Thymus (tissue), 11 donors: ENCODE measurements at regions not wholly inside any gene's neighbourhood (a gene's known extent, or its start where the extent isn't known, plus 50 kb on each side); places are given as distances from the start of the nearest gene placed in this dataset.

Experiments used
- DNase-seq, 9 donors: peaks; one replicate each; pipeline ENCODE4 v3.0.0-alpha.2; 2013; ENCODE audit warnings: low spot score in 9 of 9, low read depth in 6 of 9, missing footprints in 1 of 9
- H3K27ac ChIP-seq, 2 donors: one replicate each; pipeline ENCODE4 v1.5.1; 2013; ENCODE audit warnings: control low read depth in 1 of 2, low read depth in 1 of 2, low read length in 1 of 2, mild to moderate bottlenecking in 1 of 2, moderate library complexity in 1 of 2
- H3K27me3 ChIP-seq, 2 donors: one replicate each; pipeline ENCODE4 v1.5.1; 2013; ENCODE audit warnings: low read length in 1 of 2; ENCODE audit not compliant: control insufficient read depth in 2 of 2, insufficient read depth in 1 of 2
- H3K36me3 ChIP-seq, 2 donors: one replicate each; pipeline ENCODE4 v1.5.1; 2013; ENCODE audit warnings: low read length in 1 of 2, mild to moderate bottlenecking in 1 of 2, moderate library complexity in 1 of 2; ENCODE audit not compliant: control insufficient read depth in 2 of 2, insufficient read depth in 2 of 2
- H3K4me1 ChIP-seq, 2 donors: one replicate each; pipeline ENCODE4 v1.5.1; 2013; ENCODE audit warnings: low read length in 2 of 2; ENCODE audit not compliant: control insufficient read depth in 2 of 2, insufficient read depth in 2 of 2
- H3K4me3 ChIP-seq, 2 donors: one replicate each; pipeline ENCODE4 v1.5.1; 2013; ENCODE audit warnings: low read length in 2 of 2, control low read depth in 1 of 2, mild to moderate bottlenecking in 1 of 2
- H3K9me3 ChIP-seq, 2 donors: one replicate each; pipeline ENCODE4 v1.5.1; 2013; ENCODE audit warnings: low read length in 1 of 2, mild to moderate bottlenecking in 1 of 2; ENCODE audit not compliant: control insufficient read depth in 2 of 2, insufficient read depth in 1 of 2
- WGBS: extraction: QIAGEN DNeasy Blood & Tissue Kit; methylation state at CpG from one replicate; pipeline ENCODE4 v1.1.7; 2013; 5-methylcytosine and 5-hydroxymethylcytosine counted together
- donor health status: healthy.

DNA sequence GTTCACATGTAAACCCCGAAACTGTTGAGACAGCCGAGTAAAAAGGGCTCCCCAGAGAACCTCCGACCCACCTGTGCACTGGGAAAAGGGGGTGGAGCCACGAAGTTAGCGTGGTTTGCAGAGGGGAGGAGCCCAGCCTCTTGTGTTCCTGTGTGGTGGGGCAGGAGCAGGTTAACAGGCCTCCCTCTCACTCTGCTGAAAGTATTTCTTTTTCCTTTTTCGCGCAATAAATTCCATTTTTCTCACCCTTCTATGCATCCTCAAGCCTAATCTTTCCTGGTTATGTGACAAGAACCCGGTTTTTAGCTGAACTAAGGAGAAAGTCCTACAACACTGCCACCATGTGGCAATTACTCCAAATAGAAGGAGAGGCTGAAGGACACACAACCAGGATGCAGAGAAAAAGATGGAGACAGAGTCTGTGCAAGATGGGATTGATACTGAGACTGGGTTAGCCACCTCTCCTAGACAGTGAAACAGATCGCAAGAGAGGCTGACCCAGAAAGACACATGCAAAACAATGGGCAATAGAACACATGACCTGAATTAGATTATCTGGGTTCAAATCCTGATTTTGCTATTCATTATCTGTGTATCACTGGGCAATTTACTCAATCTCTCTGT is 168.7 kb upstream of the PRSS16 start:
- peaks cover 3 to 9% of the 10 kb centered on the region in 2 donors for H3K27me3 ChIP-seq
- DNase-seq: peak; percentile 9 to 70 (median 36)
- H3K36me3 ChIP-seq: no peaks in the 10 kb centered on the region
- 3% methylated on average over 9 of the region's 9 CpGs for WGBS
- H3K4me1 ChIP-seq: peaks cover 0 to 3% of the 10 kb centered on the region in 2 donors
- peak overlapping the region; percentile 2 to 32 for H3K4me3 ChIP-seq
- no peak overlapping the region for H3K27ac ChIP-seq
- no peaks in the 10 kb centered on the region for H3K9me3 ChIP-seq

DNA sequence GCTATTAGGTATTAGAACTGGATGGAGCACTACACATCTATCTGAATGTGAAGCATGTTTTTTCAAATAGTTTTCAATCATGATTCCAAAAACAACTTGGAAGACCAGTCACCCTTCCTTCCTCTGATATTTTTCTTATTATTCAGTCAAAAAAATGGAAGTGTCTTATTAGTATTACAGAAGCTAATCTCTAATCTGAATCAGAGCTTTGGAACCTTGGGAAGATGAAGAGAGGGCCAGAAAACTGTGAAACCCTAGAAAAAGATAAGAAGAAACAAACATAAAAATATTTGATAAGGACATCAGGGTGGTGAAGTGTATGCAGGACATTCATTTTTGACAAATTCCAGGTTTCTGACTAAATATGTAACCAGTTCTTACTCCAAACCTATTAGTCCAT is 166.3 kb upstream of the PRSS16 start:
- peaks cover 3 to 11% of the 10 kb centered on the region in 2 donors for H3K27me3 ChIP-seq

DNA sequence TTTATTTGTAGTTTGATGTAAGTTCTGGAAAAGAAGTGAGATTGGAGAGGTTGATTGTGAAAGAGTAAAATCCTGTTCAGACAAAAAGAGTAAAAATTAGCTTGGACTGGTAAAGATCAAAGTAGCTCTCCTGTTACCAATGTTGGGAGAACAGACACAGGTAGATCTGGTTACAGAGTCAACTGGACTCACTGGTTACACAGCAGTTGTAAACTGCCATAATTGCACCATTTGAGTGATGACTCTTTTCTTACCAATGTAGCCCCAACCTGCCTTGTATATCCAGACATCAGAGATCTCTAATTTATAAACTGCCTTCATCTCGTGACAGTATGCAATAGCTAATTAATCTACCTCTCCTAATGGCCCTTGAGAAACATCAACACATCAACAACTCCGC is 165.6 kb upstream of the PRSS16 start:
- Histone ChIP-seq H3K27me3 (peaks cover 3 to 10% of the 10 kb centered on the region in 2 donors), H3K4me3 (no peak overlapping the region), H3K36me3 (no peaks in the 10 kb centered on the region), H3K9me3 (no peaks in the 10 kb centered on the region), H3K4me1 (peaks cover 0 to 3% of the 10 kb centered on the region in 2 donors), H3K27ac (no peak overlapping the region)
- DNase-seq: no peak
- WGBS: 58% methylated on average over 2 of the region's 2 CpGs

More for the DNA sequence above, 166.3 kb upstream of the PRSS16 start:
- peaks cover 0 to 3% of the 10 kb centered on the region in 2 donors for H3K4me1 ChIP-seq
- no peak overlapping the region for H3K27ac ChIP-seq
- no peaks in the 10 kb centered on the region for H3K9me3 ChIP-seq
- H3K4me3 ChIP-seq: no peak overlapping the region
- DNase-seq: no peak
- no peaks in the 10 kb centered on the region for H3K36me3 ChIP-seq

DNA sequence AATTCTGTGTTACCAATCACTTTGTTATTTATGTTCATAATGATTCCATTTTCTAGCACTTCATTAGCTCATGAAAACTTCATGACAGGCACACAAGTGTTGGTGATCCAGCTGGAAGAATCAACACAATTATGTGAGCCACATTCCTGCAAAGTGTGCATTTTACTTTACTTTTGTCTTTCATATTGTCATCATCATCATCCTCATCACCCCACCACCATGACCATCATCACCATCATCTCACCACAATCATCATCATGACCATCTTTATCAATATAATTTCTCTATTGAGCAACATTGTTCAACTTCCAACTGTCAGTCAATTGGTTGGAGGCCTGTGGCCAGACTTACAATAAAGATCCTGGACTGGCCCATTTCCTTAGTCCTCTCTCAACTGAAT is 159.4 kb upstream of the PRSS16 start:
- Histone ChIP-seq H3K4me1 (no peaks in the 10 kb centered on the region), H3K4me3 (no peak overlapping the region), H3K27me3 (peaks cover 17 to 33% of the 10 kb centered on the region in 2 donors), H3K36me3 (no peaks in the 10 kb centered on the region), H3K27ac (no peak overlapping the region), H3K9me3 (no peaks in the 10 kb centered on the region)
- no peak for DNase-seq

DNA sequence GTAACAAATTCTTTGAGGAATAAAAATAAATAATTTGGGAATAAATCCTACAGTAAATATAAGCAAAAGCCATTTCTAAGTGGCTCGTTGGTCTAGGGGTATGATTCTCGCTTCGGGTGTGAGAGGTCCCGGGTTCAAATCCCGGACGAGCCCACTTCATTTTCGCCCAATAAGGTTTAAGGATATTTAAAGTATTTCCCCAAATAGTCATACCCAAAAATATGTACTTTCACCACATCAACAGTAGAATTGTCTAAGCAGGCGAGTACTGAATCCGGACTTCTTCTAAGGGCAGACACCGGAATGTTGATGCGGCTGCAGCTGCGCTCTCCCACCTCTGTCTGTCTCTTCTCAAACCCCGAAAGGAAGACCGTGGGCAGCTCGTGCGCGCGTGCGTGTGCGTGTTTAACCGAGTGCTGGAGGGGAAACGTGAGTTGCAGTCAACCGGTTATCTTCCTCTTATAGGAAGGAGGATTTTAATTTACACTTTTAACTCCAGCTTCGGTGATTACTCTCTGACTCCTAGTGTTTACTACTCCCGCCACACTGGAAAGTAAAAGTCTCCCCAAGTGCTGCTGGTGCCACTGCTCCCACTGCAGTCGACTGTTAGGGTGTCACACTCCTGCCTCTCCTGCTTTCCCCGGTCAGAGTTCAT is 155.7 kb upstream of the PRSS16 start:
- 2% methylated on average over 27 of the region's 27 CpGs for WGBS
- Histone ChIP-seq H3K4me3 (peak overlapping the region in 1 of 2 donors; percentile 26), H3K27me3 (peaks cover 23 to 62% of the 10 kb centered on the region in 2 donors)

DNA sequence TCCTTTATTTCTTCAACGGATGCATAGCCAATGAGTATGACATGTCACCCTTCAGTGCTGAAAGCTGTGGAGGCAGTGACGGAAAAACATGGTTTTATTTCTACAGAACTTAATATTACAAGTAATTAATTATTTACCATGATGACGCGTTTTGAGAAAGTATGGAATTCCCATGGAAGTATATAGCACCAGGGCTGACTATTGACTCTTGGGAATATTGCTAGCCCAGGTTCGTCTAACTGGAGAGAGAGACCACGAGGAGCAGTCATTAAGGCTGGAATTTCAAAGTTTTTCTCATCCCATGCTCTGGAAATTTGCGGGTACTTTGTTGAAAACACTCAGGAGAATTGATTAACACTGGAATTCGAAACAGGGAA is 155.2 kb upstream of the PRSS16 start:
- DNase-seq: no peak
- H3K4me1 ChIP-seq: peaks cover 4 to 7% of the 10 kb centered on the region in 2 donors
- H3K36me3 ChIP-seq: no peaks in the 10 kb centered on the region
- 45% methylated on average over 8 of the region's 8 CpGs for WGBS
- H3K4me3 ChIP-seq: no peak overlapping the region
- no peaks in the 10 kb centered on the region for H3K9me3 ChIP-seq
- H3K27me3 ChIP-seq: peaks cover 25 to 67% of the 10 kb centered on the region in 2 donors
- H3K27ac ChIP-seq: no peak overlapping the region

More for the DNA sequence above, 155.7 kb upstream of the PRSS16 start:
- H3K4me1 ChIP-seq: peaks cover 0 to 2% of the 10 kb centered on the region in 2 donors
- no peak overlapping the region for H3K27ac ChIP-seq
- peak in 3 of 9 donors; percentile 2 to 26 (median 10) for DNase-seq
- H3K9me3 ChIP-seq: no peaks in the 10 kb centered on the region
- no peaks in the 10 kb centered on the region for H3K36me3 ChIP-seq

DNA sequence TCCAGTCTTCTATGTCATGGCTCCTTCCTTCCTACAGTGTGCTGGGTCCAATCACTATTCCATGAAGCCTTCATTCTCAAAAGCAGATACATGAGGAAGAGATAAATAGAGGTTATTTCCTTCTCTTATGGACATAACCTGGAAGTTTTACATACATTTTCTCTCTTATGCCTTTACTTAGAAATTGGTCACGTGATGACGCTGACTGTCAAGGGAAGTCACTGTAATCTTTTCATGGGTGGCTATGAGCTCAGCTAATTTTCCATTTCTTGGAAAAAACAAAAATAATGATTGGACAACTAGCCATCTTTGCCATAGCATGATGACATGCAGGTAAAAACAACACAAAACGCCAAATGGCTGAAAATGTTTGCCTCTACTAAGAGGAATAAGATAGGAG is 151.6 kb upstream of the PRSS16 start:
- Histone ChIP-seq H3K27me3 (peaks cover 37 to 78% of the 10 kb centered on the region in 2 donors), H3K9me3 (no peaks in the 10 kb centered on the region)
- WGBS: 94% methylated on average over 3 of the region's 3 CpGs

DNA sequence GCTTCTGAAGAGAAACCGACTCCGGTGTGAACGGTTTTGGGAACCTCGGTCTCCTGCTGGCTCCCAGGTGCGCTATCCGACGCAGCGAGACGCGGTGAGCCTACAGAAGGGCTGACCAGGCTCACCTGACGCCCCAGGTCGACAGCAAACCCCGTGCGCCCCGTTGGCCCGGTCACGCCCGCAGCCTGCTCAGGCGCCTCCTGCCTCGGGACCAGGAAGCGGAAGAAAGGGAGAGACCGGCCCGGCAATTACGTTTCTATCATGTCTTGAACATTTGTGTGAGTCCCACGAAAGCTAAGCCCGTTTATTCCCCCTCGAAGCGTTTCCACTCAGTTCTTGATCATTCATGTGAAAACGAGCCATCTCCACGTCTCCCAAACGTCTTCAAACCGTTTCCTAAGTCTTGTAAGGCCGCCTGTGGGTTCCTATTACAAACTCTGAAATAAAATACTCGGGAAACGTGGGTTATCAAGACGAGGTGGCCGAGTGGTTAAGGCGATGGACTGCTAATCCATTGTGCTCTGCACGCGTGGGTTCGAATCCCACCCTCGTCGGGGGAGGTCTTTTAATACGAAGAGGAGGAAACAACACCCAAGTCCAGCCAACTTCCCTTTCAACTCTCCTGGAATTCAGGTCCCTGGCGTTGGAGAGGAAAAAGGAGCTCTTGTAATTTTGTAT is 150.5 kb upstream of the PRSS16 start:
- Histone ChIP-seq H3K27ac (no peak overlapping the region), H3K4me3 (peak overlapping the region; percentile 22 to 39), H3K27me3 (peaks cover 33 to 68% of the 10 kb centered on the region in 2 donors), H3K9me3 (no peaks in the 10 kb centered on the region), H3K36me3 (no peaks in the 10 kb centered on the region), H3K4me1 (peaks cover 4 to 7% of the 10 kb centered on the region in 2 donors)
- WGBS: 2% methylated on average over 45 of the region's 45 CpGs
- DNase-seq: peak in 2 of 9 donors; percentile 2 to 15

More for the DNA sequence above, 151.6 kb upstream of the PRSS16 start:
- H3K27ac ChIP-seq: no peak overlapping the region
- H3K36me3 ChIP-seq: no peaks in the 10 kb centered on the region
- peaks cover 4 to 7% of the 10 kb centered on the region in 2 donors for H3K4me1 ChIP-seq
- no peak overlapping the region for H3K4me3 ChIP-seq
- no peak for DNase-seq

DNA sequence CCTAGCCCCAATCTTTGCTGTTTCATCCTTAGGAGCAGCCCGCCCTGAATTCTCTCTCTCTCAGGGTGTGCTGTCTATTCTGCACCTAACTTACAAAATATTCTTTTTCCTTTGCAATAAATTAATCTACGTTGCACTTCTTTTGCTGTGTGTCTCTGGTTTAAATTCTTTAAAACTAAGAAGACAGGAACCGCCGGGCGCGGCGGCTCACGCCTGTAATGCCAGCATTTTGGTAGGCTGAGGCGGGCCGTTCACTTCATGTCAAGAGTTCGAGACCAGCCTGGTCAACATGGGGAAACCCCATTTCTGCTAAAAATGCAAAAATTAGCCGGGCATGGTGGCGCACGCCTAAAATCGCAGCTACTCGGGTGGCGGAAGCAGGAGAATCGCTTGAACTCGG is 148.5 kb upstream of the PRSS16 start:
- DNase-seq: no peak
- Histone ChIP-seq H3K4me3 (no peak overlapping the region), H3K27me3 (peaks cover 25 to 52% of the 10 kb centered on the region in 2 donors), H3K36me3 (no peaks in the 10 kb centered on the region), H3K4me1 (peaks cover 4 to 7% of the 10 kb centered on the region in 2 donors), H3K27ac (no peak overlapping the region), H3K9me3 (no peaks in the 10 kb centered on the region)
- WGBS: 96% methylated on average over 19 of the region's 19 CpGs
